GM18520 (cell line): ENCODE measurements at regions not wholly inside any gene's neighbourhood (a gene's known extent, or its start where the extent isn't known, plus 50 kb on each side); places are given as distances from the start of the nearest gene placed in this dataset.
A peak's percentile ranks its signal among the peaks of the same experiment; 100 is the strongest.
"Not testable (repeated sequence)": the region's sequence is repeated elsewhere in the genome, so short reads cannot be mapped to it uniquely, and the experiment has no call there.

Source experiments
- ATAC-seq: cut with Tn5 transposase; IDR thresholded peaks from one replicate; pipeline ENCODE4 v1.9.1; 2021; ENCODE audit not compliant: unreplicated experiment

- no peak for ATAC-seq
Observed at GRCh38 chr3:24683633-24684384, 189.2 kb upstream of the THRB start.

- ATAC-seq: no peak
Observed at GRCh38 chr3:24684506-24685023, 189.9 kb upstream of the THRB start.

GRCh38 chr3:24686808-24687207, 192.2 kb upstream of the THRB start:
- ATAC-seq: peak; percentile 60

- ATAC-seq: no peak
Observed at GRCh38 chr3:24687671-24688070, 193.0 kb upstream of the THRB start.

- ATAC-seq: no peak
Observed at GRCh38 chr3:24688446-24689148, 193.9 kb upstream of the THRB start.

- no peak for ATAC-seq
Observed at GRCh38 chr3:24689353-24689752, 194.7 kb upstream of the THRB start.

GRCh38 chr3:24690777-24691176, 196.1 kb upstream of the THRB start:
- no peak for ATAC-seq

GRCh38 chr3:24699078-24699477, 204.4 kb upstream of the THRB start:
- not testable (repeated sequence) for ATAC-seq

GRCh38 chr3:24704496-24704895, 209.8 kb upstream of the THRB start:
- no peak for ATAC-seq

- no peak for ATAC-seq
Observed at GRCh38 chr3:24707936-24708335, 213.3 kb upstream of the THRB start.

GRCh38 chr3:24709956-24710355, 215.3 kb upstream of the THRB start:
- ATAC-seq: no peak

- no peak for ATAC-seq
Observed at GRCh38 chr3:24713516-24713915, 218.9 kb upstream of the THRB start.

- no peak for ATAC-seq
Observed at GRCh38 chr3:24714436-24714835, 219.8 kb upstream of the THRB start.

- no peak for ATAC-seq
Observed at GRCh38 chr3:24715171-24715792, 220.6 kb upstream of the THRB start.

GRCh38 chr3:24722087-24722486, 227.4 kb upstream of the THRB start:
- ATAC-seq: no peak

GRCh38 chr3:24725514-24726255, 231.0 kb upstream of the THRB start:
- ATAC-seq: no peak

GRCh38 chr3:24726423-24726822, 231.8 kb upstream of the THRB start:
- no peak for ATAC-seq

- ATAC-seq: no peak
Observed at GRCh38 chr3:24730173-24730572, 235.5 kb upstream of the THRB start.

- no peak for ATAC-seq
Observed at GRCh38 chr3:24734019-24734418, 239.4 kb upstream of the THRB start.

- no peak for ATAC-seq
Observed at GRCh38 chr3:24736701-24737100, 242.1 kb upstream of the THRB start.

- ATAC-seq: no peak
Observed at GRCh38 chr3:24740326-24740725, 245.7 kb upstream of the THRB start.
